ENCODE measurements at regions not wholly inside any gene's neighbourhood (a gene's known extent, or its start where the extent isn't known, plus 50 kb on each side); places are given as distances from the start of the nearest gene placed in this dataset.
"Not testable (repeated sequence)": the region's sequence is repeated elsewhere in the genome, so short reads cannot be mapped to it uniquely, and the experiment has no call there.

DNA sequence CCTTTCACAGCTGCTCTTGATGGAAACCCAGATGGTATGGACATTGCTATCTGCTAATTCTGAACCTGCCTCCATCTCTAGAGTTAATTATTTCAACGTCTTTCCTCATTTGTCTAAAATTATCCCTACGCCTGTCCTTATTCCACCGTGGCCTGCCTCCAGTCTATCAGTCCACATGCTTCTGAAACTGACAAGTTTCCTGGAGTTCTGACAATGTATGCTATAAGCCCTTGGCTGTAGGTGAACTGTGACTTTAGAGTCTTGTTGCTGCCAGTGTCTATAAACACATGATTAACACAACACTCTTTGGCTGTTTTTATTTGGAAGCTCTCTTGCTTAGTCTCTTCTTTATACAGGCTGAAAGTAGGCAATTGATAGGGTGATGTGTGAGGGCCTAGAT is 1052.9 kb downstream of the TMTC2 start:
- H3K36me3 ChIP-seq = no peaks in the 10 kb centered on the region
- TF ChIP-seq CTCF (IDR thresholded peaks at IDR 0.05) = no peak
- no peak overlapping the region for H3K27ac ChIP-seq
- H3K9me3 ChIP-seq = no peaks in the 10 kb centered on the region
- intact Hi-C loops (cut with DNase I) = no loop called here
- DNase-seq (no peak), ATAC-seq (no peak)
- H3K27me3 ChIP-seq (ENCODE audit: low read depth) = no peaks in the 10 kb centered on the region
- H3K4me1 ChIP-seq = no peaks in the 10 kb centered on the region
- H3K4me3 ChIP-seq = no peak overlapping the region

DNA sequence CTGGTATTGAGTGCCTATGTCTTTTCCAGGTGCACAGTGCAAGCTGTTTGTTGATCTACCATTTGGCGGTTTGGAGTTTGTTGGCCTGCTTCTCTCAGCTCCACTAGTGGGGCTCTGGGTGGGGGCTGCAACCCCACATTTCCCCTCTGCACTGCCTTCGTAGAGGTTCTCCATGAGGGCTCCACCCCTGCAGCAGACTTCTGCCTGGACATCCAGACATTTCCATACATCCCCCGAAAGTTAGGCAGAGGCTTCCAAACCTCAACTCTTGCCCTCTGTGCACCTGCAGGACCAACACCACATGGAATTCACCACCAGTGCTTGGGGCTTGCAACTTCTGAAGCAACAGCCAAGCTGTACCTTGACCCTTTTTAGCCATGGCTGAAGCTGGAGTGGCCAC is 1024.1 kb downstream of the TMTC2 start:
- no peak for DNase-seq
- TF ChIP-seq CTCF (IDR thresholded peaks at IDR 0.05) = no peak
- ATAC-seq = no peak
- Histone ChIP-seq H3K36me3 (no peaks in the 10 kb centered on the region), H3K4me3 (no peak overlapping the region), H3K9me3 (peaks cover 20% of the 10 kb centered on the region), H3K4me1 (no peaks in the 10 kb centered on the region), H3K27me3 (ENCODE audit: low read depth) (no peaks in the 10 kb centered on the region), H3K27ac (no peak overlapping the region)
- intact Hi-C loops (cut with DNase I) = no loop called here

DNA sequence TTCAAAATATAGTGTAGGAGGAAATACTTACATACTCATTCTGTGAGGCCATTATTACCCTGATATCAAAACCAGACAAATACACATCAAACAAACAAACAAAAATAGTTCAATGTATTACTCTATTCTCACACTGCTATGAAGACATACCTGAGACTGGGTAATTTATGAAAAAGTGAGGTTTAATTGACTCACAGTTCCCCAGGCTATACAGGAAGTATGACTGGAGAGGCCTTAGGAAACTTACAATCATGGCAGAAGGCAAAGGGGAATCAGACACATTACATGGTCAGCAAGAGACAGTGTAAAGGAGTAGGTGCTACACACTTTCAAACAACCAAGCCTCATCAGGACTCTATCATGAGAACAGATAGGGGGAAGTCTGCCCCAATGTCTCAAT is 1023.2 kb downstream of the TMTC2 start:
- TF ChIP-seq CTCF (IDR thresholded peaks at IDR 0.05) = no peak
- Histone ChIP-seq H3K4me1 (no peaks in the 10 kb centered on the region), H3K27me3 (ENCODE audit: low read depth) (no peaks in the 10 kb centered on the region), H3K27ac (no peak overlapping the region), H3K9me3 (peaks cover 20% of the 10 kb centered on the region), H3K4me3 (no peak overlapping the region), H3K36me3 (no peaks in the 10 kb centered on the region)
- intact Hi-C loops (cut with DNase I) = no loop called here
- DNase-seq (no peak), ATAC-seq (no peak)

DNA sequence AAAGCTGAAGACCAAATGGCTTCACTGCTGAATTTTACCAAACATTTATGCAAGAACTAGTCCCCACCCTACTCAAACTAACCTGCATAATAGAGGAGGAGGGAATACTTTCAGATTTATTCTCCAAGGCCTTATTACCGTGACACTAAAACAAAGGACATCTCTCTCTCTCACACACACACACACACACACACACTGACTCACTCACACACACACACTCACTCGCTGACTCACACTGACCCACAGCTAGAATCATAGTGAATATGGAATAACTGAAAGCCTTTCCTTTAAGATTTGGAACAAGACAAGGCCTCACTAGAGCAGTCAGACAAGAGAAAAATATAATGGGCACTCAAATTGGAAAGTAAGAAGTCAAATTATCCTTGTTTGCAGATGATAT is 1014.1 kb downstream of the TMTC2 start:
- Histone ChIP-seq H3K4me3 (no peak overlapping the region), H3K9me3 (no peaks in the 10 kb centered on the region), H3K27ac (no peak overlapping the region), H3K4me1 (no peaks in the 10 kb centered on the region), H3K27me3 (ENCODE audit: low read depth) (no peaks in the 10 kb centered on the region), H3K36me3 (no peaks in the 10 kb centered on the region)
- intact Hi-C loops (cut with DNase I) = no loop called here
- ATAC-seq = no peak
- no peak for TF ChIP-seq CTCF (IDR thresholded peaks at IDR 0.05)
- no peak for DNase-seq

- H3K9me3 ChIP-seq; H3K4me3 ChIP-seq; intact Hi-C loops (cut with DNase I); H3K27me3 ChIP-seq (ENCODE audit: low read depth); DNase-seq; H3K27ac ChIP-seq; H3K4me1 ChIP-seq; H3K36me3 ChIP-seq; ATAC-seq: not testable (repeated sequence)
Measured at GRCh38 chr12:83696311-83696710, 1009.6 kb downstream of the TMTC2 start.

GRCh38 chr12:83691730-83692129 is 1005.0 kb downstream of the TMTC2 start:
- TF ChIP-seq CTCF (IDR thresholded peaks at IDR 0.05) = no peak
- Histone ChIP-seq H3K27me3 (ENCODE audit: low read depth) (no peaks in the 10 kb centered on the region), H3K9me3 (no peaks in the 10 kb centered on the region), H3K27ac (no peak overlapping the region), H3K4me3 (no peak overlapping the region), H3K36me3 (no peaks in the 10 kb centered on the region), H3K4me1 (no peaks in the 10 kb centered on the region)
- intact Hi-C loops (cut with DNase I) = no loop called here
- no peak for ATAC-seq
- no peak for DNase-seq

All from lower lobe of right lung (tissue), 2 donors.